NCI-H526 treated with DMSO at 0.1 percent for 48 hours (cell line): ENCODE measurements at regions not wholly inside any gene's neighbourhood (a gene's known extent, or its start where the extent isn't known, plus 50 kb on each side); places are given as distances from the start of the nearest gene placed in this dataset.
"Not testable (repeated sequence)": the region's sequence is repeated elsewhere in the genome, so short reads cannot be mapped to it uniquely, and the experiment has no call there.

ENCODE experiments used
- DNase-seq: peaks from one replicate; lab custom pipeline; 2025; lab: John Stamatoyannopoulos, UW

DNA sequence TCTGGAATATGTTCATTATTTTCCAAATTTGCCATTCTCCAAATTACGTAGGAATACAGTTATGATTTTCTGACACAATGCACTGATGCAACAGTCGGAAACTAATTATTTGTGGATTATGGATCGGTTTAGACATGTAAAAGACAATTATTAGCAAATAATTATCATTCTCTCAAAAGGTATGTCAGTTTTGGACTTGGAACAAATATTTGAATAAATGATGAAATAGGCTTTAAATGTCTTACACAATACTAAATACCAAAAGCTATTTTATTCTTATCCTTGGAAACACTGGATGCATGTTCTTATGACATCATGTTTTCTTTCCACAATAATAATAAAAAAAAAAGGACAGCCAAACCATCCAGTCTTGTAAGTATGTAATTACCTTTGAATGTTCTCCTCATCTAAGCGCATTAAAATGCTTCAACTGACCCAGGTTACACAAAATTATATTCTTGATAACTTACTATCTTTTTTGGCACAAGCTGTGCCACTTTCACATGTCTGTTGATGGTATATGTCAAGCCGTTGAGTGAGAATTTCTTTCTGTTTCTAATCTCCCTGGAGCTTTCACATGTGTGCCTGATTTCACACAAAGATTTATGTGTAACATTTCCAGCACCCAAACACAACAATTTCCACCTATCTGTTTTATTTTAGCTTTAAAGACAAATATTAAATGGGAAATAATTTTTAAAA is 238.5 kb upstream of the ZNF385D start:
- DNase-seq, result no peak

GRCh38 chr3:21991061-21991460 is 240.1 kb upstream of the ZNF385D start:
- DNase-seq, result no peak

DNA sequence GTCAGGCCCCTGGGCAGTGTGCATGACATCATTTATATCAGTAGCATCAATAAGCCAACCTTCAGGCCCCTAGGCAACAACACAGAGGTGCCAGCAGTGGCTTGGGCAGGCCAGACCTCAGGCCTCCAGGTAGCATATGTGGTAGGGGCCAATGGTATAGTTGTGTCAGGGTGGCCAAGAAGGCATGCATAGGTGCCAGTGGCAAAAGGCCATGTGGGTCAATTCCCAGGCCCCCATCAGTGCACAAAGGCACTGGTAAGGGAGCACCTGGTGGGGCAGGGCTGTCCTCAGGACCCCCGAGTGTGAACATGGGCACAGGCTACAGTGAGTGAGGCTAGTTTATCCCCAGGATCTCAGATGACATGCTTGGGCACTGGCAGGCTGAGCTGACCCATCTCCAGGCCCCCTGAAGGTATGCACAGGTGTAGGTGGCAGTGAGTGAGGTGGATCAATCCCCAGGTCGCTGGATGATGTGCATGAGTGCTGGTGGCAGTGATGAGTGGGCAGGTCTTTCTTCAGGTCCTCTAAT is 244.1 kb upstream of the ZNF385D start:
- DNase-seq, result no peak

- DNase-seq, result no peak
Observed at GRCh38 chr3:22007368-22007767, 256.4 kb upstream of the ZNF385D start.

- DNase-seq, result no peak
Observed at GRCh38 chr3:22010997-22011396, 260.0 kb upstream of the ZNF385D start.

DNA sequence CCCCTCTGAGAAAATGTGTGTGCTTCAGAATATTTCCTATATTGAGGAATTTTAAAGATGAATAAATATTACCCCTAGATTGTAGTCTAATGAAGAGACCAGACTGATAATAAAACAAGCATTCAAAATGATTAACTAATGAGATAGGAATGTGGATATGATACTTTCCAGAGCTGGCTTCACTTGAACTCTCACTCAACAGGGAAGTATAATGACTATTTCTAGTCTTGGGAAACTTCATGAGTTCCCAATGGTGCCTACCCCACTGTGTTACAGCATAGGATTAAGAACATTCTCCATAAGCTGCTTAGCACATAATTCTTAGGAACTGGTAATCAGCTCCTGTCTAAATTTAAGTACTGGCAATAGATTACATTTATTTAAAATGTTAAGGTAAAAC is 261.5 kb upstream of the ZNF385D start:
- DNase-seq, result no peak

DNA sequence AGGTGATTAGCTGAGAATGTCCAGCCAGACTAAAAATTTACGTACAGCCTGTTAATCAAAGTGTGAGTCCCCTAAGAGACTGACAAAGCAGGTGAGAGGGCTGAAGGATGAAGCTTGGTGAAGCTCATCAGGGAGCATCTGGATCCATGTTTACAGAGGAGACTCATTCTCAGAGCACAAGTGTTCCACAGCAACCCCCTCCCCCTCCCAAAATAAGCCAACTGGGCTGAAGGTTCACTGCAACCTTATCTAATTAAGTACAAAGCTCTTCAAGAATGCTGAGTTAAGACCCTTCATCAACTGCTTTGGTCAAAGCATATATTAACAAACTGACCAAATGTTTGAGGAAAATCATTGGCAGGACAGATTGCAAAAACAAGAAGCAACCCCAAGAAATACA is 262.6 kb upstream of the ZNF385D start:
- no peak for DNase-seq

- no peak for DNase-seq
Observed at GRCh38 chr3:22016197-22016596, 265.2 kb upstream of the ZNF385D start.

DNA sequence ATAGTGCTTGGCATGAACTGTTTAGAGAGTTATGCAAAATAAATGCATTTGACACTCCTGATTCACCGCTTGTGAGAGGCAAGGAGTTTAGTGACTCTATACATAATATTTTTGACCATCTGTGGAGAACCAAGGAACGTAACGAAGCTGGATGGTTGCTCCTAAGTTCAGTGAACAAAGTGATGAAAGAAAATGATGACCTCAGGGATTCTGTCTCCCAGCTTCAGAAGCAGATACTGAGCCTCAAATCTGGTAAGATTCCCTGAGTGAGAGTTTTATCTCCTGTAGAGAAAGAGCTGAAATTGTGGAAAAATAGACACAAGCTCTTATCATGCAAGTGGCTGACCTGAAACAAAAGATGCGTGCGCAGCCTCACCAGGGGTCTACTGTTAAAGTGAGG is 273.6 kb upstream of the ZNF385D start:
- DNase-seq, result not testable (repeated sequence)

DNA sequence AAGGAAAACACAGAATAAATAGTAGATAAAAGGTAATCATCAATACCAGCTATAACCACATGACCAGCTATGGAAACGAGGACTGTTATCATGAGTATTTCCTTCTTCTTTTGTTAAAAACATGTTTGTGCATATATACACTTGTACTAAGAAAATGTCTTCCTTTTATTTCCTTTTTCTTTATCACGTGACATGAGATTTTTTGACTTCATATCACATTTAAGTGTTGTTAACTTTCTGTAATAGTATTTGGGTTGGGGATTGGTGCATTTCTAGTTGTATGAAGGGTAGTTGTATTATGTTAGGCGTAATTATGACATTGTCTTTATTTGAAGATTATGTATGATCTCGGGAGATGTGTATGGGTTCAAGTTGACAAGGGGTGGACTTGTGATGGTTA is 278.5 kb upstream of the ZNF385D start:
- DNase-seq, result no peak

- DNase-seq, result no peak
Observed at GRCh38 chr3:22039161-22039560, 288.2 kb upstream of the ZNF385D start.

DNA sequence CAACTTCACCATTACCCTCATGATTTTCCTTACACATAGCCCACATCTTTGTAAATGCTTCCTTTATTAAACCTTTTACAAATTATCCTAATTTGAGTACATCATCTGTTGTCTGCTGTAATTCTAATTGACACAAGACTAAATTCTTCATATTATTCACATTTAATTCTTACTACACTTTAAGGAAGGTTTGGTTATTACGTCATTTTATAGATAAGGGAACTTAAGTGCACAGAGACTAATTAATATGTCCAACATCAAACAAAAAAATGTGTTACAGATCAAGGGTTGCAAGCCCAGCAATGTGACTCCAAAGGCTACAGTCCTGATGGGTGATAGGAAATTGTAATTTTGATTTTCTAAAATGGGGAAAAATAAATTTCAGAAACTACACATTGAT is 289.1 kb upstream of the ZNF385D start:
- no peak for DNase-seq

DNA sequence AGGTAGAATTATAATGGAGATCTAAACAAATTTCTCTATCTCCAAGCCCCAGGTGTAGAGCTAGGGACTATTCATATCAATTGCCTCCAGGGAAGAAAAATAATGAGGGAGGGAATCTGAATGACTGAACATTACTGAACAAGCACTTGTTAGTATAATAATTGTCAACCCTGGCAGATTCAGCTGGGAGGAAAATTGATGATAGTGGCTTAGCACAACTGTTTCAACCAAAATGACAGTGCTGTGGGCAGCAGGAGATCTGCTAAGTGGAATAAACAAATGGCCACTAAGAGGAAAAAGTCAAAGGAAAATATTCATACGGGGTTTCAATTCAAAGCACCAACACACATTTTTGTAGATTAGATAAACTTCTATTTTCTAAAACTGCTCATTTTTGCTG is 294.9 kb upstream of the ZNF385D start:
- peak; percentile 54 for DNase-seq

- no peak for DNase-seq
Observed at GRCh38 chr3:22063500-22063899, 312.5 kb upstream of the ZNF385D start.

DNA sequence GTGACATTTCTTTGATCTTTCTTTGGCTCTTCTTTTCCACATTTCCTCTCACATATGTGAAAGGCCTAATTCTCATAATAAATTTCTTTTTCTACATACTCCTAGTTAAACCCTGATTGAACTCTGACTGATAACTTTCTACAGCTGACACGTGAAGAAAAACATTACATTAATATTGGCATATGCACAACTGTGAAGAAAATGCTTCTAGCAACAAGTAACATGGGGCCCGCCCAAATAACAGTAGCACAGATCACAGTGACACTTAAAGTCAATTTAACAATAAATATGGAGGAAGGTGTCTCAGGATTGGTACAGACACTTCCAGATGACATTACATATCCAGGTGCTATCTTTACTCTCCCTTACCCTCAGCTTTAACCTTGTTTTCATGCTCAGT is 317.6 kb upstream of the ZNF385D start:
- DNase-seq, result no peak

GRCh38 chr3:22088204-22088603 is 337.2 kb upstream of the ZNF385D start:
- no peak for DNase-seq

DNA sequence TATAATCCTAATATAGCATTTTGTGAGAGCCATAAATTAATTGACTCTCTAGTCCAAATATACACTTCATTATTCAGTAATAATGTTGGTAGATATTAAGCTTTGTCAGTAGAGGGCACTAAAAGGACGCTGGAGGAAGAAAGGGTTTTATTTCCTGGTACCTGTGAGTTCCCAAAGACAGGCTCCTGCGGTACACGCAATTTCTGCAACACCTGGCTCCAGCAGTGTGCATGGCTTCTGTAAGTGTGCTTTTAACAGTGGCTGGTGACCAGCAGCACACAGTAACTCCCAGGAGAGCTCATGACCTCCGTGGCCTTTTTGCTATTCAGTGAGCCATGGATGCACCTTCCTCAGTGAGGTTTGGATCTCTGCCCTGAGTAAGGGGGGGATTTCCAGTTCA is 338.3 kb upstream of the ZNF385D start:
- DNase-seq, result peak; percentile 29

DNA sequence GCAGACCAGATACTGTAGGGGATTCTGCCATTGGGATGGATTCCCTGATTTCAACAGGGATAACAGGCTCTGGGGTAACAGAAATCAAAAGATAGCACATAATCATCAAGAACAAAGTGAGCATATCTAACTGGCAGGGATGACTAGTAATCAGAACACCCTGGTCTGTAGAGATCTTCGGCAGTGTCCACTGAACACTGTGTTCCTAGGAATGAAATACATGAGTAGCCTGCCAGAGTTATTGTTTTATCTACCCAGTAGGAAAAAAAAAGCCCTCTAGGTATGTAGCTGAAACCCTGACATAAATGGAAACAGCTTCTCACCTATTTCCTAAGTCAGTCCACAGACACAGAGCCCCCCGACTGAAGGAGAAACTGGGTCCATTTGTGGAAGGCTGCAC is 340.3 kb upstream of the ZNF385D start:
- DNase-seq, result no peak

- DNase-seq, result no peak
Observed at GRCh38 chr3:22098021-22098420, 347.0 kb upstream of the ZNF385D start.

DNA sequence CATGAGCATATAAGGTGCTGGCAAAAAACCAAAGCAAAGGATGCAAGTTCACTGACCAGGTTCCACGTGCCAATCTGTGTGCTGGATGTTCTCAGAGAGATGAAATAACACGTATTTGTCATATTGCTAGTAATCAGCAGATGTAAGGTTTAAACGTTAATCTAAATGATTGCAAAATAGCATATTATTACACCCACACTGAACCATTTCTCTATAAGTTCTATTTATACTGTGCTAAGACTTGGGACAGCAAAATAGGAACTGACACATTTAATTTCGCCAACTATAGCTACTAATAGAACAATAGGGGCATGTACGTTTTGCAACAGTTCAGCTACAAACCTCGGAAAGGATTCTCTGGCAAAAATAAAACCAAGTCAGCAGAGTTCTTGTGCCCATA is 350.3 kb upstream of the ZNF385D start:
- no peak for DNase-seq

DNA sequence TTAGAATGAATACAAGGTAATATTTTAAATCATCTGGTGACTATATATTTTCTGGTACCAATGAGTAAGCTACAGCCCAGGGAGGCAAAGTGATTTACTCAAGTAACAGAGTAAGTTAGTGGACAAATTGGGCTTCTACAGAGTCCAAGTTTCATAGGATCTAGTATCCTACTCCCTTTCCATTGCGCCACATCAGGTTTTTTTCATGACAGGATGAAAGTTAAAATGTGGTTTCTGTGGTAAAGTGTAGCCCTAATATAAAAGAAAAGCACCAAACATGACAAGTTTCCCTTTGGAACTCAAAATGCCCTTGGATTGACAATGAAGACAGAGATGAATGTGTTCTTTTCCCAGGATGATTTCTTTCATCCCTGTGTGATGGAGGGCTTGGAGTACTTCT is 350.8 kb upstream of the ZNF385D start:
- DNase-seq, result no peak

DNA sequence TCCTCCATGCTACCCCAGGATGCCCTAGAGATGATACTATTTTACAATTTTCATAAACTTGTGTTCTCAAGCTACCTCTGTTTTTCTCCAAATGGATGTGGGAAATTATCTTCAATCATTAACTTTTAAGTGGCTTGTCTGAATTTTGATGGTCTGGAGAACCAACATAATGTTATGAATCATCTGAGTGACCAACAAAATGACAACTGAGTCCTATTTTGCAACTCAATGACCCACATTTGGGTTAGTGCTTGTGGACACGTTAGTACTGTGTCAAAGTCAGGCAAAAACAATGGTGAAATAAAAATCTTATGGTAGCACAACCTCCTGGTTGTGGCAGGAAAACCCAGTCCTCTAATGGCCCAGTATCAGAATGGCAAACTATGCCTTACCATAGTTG is 352.4 kb upstream of the ZNF385D start:
- no peak for DNase-seq

DNA sequence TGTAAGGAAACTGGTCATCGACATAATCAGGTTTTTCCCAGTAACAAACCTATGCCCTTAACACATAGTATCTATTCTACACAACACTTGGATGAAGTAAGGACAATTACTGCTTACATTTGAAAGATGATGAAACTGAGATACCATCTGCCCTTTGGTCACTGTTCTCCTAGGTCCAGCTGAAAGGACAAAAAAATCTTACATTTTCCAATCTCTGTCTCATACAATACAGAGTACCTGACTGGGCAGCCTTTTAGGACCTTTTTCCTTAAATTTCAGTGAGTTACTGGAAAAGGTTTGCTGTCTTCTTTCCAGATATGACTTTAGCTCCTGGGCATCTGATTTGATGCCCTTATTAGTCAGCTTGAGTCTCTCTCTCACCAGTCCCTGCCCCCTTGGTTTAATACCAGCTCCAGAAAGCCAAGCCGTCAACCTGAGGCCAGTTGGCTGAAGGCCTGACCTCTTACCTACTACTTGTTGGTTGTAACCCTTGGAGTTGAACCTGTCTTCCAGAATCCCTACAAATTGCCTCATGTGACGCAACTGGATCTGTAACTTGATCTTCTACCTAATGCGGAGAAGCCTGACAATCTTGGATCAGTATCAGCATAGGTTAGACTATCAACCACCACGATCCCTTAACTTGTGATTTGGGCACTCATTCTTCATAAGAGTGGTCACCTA is 355.3 kb upstream of the ZNF385D start:
- DNase-seq, result no peak

GRCh38 chr3:22111226-22111625 is 360.2 kb upstream of the ZNF385D start:
- no peak for DNase-seq
